ENCODE measurements at regions not wholly inside any gene's neighbourhood (a gene's known extent, or its start where the extent isn't known, plus 50 kb on each side); places are given as distances from the start of the nearest gene placed in this dataset.

GRCh38 chr1:208298593-208299269, 54.5 kb upstream of the PLXNA2 start:
- DNase-seq = peak in 1 of 2 experiments; percentile 12

- no peak for DNase-seq
Observed at GRCh38 chr1:208300084-208300770, 56.0 kb upstream of the PLXNA2 start.

- no peak for DNase-seq
Observed at GRCh38 chr1:208302699-208303238, 58.6 kb upstream of the PLXNA2 start.

- DNase-seq = no peak
Observed at GRCh38 chr1:208303743-208304712, 59.8 kb upstream of the PLXNA2 start.

- no peak for DNase-seq
Observed at GRCh38 chr1:208308221-208308620, 64.0 kb upstream of the PLXNA2 start.

GRCh38 chr1:208309771-208310170, 65.6 kb upstream of the PLXNA2 start:
- DNase-seq = no peak

- DNase-seq = no peak
Observed at GRCh38 chr1:208312706-208313105, 68.5 kb upstream of the PLXNA2 start.

- DNase-seq = no peak
Observed at GRCh38 chr1:208314431-208314830, 70.2 kb upstream of the PLXNA2 start.

GRCh38 chr1:208318150-208318734, 74.1 kb upstream of the PLXNA2 start:
- no peak for DNase-seq

GRCh38 chr1:208324005-208324404, 79.8 kb upstream of the PLXNA2 start:
- DNase-seq = no peak

GRCh38 chr1:208326033-208326432, 81.8 kb upstream of the PLXNA2 start:
- no peak for DNase-seq

GRCh38 chr1:208329300-208329699, 85.1 kb upstream of the PLXNA2 start:
- DNase-seq = no peak

- no peak for DNase-seq
Observed at GRCh38 chr1:208332036-208332773, 88.0 kb upstream of the PLXNA2 start.

- no peak for DNase-seq
Observed at GRCh38 chr1:208332774-208333126, 88.6 kb upstream of the PLXNA2 start.

- no peak for DNase-seq
Observed at GRCh38 chr1:208333676-208334075, 89.5 kb upstream of the PLXNA2 start.

GRCh38 chr1:208335371-208336136, 91.4 kb upstream of the PLXNA2 start:
- DNase-seq = no peak

GRCh38 chr1:208336137-208336518, 91.9 kb upstream of the PLXNA2 start:
- no peak for DNase-seq

- no peak for DNase-seq
Observed at GRCh38 chr1:208339911-208340310, 95.7 kb upstream of the PLXNA2 start.

GRCh38 chr1:208343226-208343625, 99.0 kb upstream of the PLXNA2 start:
- DNase-seq = no peak

- no peak for DNase-seq
Observed at GRCh38 chr1:208344202-208344857, 100.1 kb upstream of the PLXNA2 start.

- no peak for DNase-seq
Observed at GRCh38 chr1:208347191-208347590, 103.0 kb upstream of the PLXNA2 start.

Measured in NCI-H526 (cell line).